WTC11 (cell line): ENCODE measurements at regions not wholly inside any gene's neighbourhood (a gene's known extent, or its start where the extent isn't known, plus 50 kb on each side); places are given as distances from the start of the nearest gene placed in this dataset.

Experiments used
- ATAC-seq: fragments of 200-7000 bp; cut with Tn5 transposase; 2 replicates; pipeline ENCODE4 v1.10.0; 2021; ENCODE audit warnings: mild to moderate bottlenecking, moderate library complexity
- CTCF ChIA-PET: fragments of 300-600 bp; sonication (Branson Sonifier 250); formaldehyde crosslinking; loops from one replicate; lab custom pipeline; 2021; ENCODE audit warnings: antibody characterized with exemption; lab: Charles Lee
- POLR2A ChIA-PET: fragments of 350-600 bp; sonication (Branson Sonifier 250); formaldehyde crosslinking; loops from one replicate; lab custom pipeline; 2021; ENCODE audit warnings: antibody characterized with exemption; lab: Charles Lee
- DNase-seq: peaks from one replicate; pipeline ENCODE4 v3.0.0; 2021; ENCODE audit warnings: low spot score
- H3K27ac Mint-ChIP-seq: 2 replicates; pipeline ENCODE4 v1.8.0; 2021; ENCODE audit warnings: mixed read lengths
- H3K27me3 Mint-ChIP-seq: 2 replicates; pipeline ENCODE4 v1.8.0; 2021; ENCODE audit warnings: low read depth, mild to moderate bottlenecking, moderate library complexity, mixed read lengths
- H3K36me3 Mint-ChIP-seq: 2 replicates; pipeline ENCODE4 v1.8.0; 2021; ENCODE audit warnings: mixed read lengths
- H3K4me1 Mint-ChIP-seq: 2 replicates; pipeline ENCODE4 v1.8.0; 2022; ENCODE audit warnings: mixed read lengths
- H3K4me3 Mint-ChIP-seq: 2 replicates; pipeline ENCODE4 v1.8.0; 2021; ENCODE audit warnings: mild to moderate bottlenecking, moderate library complexity, mixed read lengths
- H3K9me3 Mint-ChIP-seq: 2 replicates; pipeline ENCODE4 v1.8.0; 2021; ENCODE audit warnings: mixed read lengths
- ATF6 ChIP-seq: sonication (generic); formaldehyde crosslinking; IDR thresholded peaks from 2 replicates; pipeline ENCODE4 v1.8.1; 2023; ENCODE audit warnings: mild to moderate bottlenecking, missing genetic modification reagents
- E2F4 ChIP-seq: sonication (generic); formaldehyde crosslinking; IDR thresholded peaks from 2 replicates; pipeline ENCODE4 v1.8.1; 2022; ENCODE audit warnings: low read depth, mild to moderate bottlenecking, moderate library complexity, missing genetic modification reagents, borderline replicate concordance
- ELF4 ChIP-seq: sonication (generic); formaldehyde crosslinking; IDR thresholded peaks from 2 replicates; pipeline ENCODE4 v1.8.1; 2022; ENCODE audit warnings: low read depth, mild to moderate bottlenecking, moderate library complexity, missing genetic modification reagents
- ERG ChIP-seq: fragments of 250-450 bp; sonication (Bioruptor Pico); IDR thresholded peaks from 2 replicates; pipeline ENCODE4 v1.8.0; 2021; ENCODE audit warnings: mild to moderate bottlenecking
- FOXP1 ChIP-seq: sonication (generic); formaldehyde crosslinking; IDR thresholded peaks from 2 replicates; pipeline ENCODE4 v1.8.0; 2022; ENCODE audit warnings: missing genetic modification reagents, mild to moderate bottlenecking, moderate library complexity, borderline replicate concordance
- IRF1 ChIP-seq: sonication (generic); formaldehyde crosslinking; IDR thresholded peaks from 2 replicates; pipeline ENCODE4 v1.8.0; 2023; ENCODE audit warnings: missing genetic modification reagents
- KAT7 ChIP-seq: sonication (generic); formaldehyde crosslinking; IDR thresholded peaks from 2 replicates; pipeline ENCODE4 v1.8.1; 2023; ENCODE audit warnings: missing genetic modification reagents, mild to moderate bottlenecking, borderline replicate concordance
- SMAD4 ChIP-seq: sonication (generic); formaldehyde crosslinking; IDR thresholded peaks from 2 replicates; pipeline ENCODE4 v1.8.0; 2022; ENCODE audit warnings: mild to moderate bottlenecking, missing genetic modification reagents
- TP53 ChIP-seq: sonication (generic); formaldehyde crosslinking; IDR thresholded peaks from 2 replicates; pipeline ENCODE4 v1.8.1; 2023; ENCODE audit warnings: mild to moderate bottlenecking, missing genetic modification reagents
- ZBTB43 ChIP-seq: sonication (generic); formaldehyde crosslinking; IDR thresholded peaks from 2 replicates; pipeline ENCODE4 v1.8.1; 2023; ENCODE audit warnings: mild to moderate bottlenecking, missing genetic modification reagents
- ZNF232 ChIP-seq: sonication (generic); formaldehyde crosslinking; IDR thresholded peaks from 2 replicates; pipeline ENCODE4 v1.8.0; 2022; ENCODE audit warnings: mild to moderate bottlenecking, missing genetic modification reagents
- ZNF416 ChIP-seq: fragments of 250-450 bp; sonication (Bioruptor Pico); IDR thresholded peaks from 2 replicates; pipeline ENCODE4 v1.9.0; 2021; ENCODE audit warnings: mild to moderate bottlenecking, inconsistent platforms
- ZNF425 ChIP-seq: fragments of 250-450 bp; sonication (Bioruptor Pico); conservative IDR thresholded peaks from 2 replicates; pipeline ENCODE4 v1.9.0; 2021; ENCODE audit warnings: mild to moderate bottlenecking
- ZNF512 ChIP-seq: sonication (generic); formaldehyde crosslinking; IDR thresholded peaks from 2 replicates; pipeline ENCODE4 v1.8.1; 2022; ENCODE audit warnings: missing genetic modification reagents, borderline replicate concordance
- ZNF671 ChIP-seq: fragments of 250-450 bp; sonication (Bioruptor Pico); IDR thresholded peaks from 2 replicates; pipeline ENCODE4 v1.8.0; 2021; ENCODE audit warnings: mild to moderate bottlenecking
- TF ChIP-seq, protein P1 (sequence below): fragments of 250-450 bp; sonication (Bioruptor Pico); IDR thresholded peaks from 2 replicates; pipeline ENCODE4 v1.9.0; 2021; ENCODE audit warnings: mild to moderate bottlenecking, borderline replicate concordance
- TF ChIP-seq, protein P2 (sequence below): fragments of 250-450 bp; sonication (Bioruptor Pico); IDR thresholded peaks from 2 replicates; pipeline ENCODE4 v1.9.0; 2021; ENCODE audit warnings: mild to moderate bottlenecking

GRCh38 chr1:76766381-76766780 is 100.9 kb upstream of the ST6GALNAC5 start (continued):
- no peak for TF ChIP-seq ERG (CRISPR knock-in tag)
- no peak for TF ChIP-seq KAT7 (CRISPR knock-in tag)
- TF ChIP-seq ATF6, result no peak

- Mint-ChIP-seq H3K9me3 (no peaks in the 10 kb centered on the region), H3K27ac (no peak overlapping the region), H3K4me3 (no peak overlapping the region)
- DNase-seq, result no peak
- no peak for TF ChIP-seq TP53 (CRISPR knock-in tag)
- TF ChIP-seq ZNF232 (CRISPR knock-in tag), result no peak
- TF ChIP-seq ELF4 (CRISPR knock-in tag), result no peak
- TF ChIP-seq IRF1 (CRISPR knock-in tag), result no peak
- TF ChIP-seq ZNF416 (CRISPR knock-in tag), result no peak
- TF ChIP-seq ZNF425 (CRISPR knock-in tag), result no peak
- no peak for TF ChIP-seq ZBTB43
- TF ChIP-seq ZNF671, result no peak
- no peak for TF ChIP-seq E2F4 (CRISPR knock-in tag)
- TF ChIP-seq, protein P1, sequence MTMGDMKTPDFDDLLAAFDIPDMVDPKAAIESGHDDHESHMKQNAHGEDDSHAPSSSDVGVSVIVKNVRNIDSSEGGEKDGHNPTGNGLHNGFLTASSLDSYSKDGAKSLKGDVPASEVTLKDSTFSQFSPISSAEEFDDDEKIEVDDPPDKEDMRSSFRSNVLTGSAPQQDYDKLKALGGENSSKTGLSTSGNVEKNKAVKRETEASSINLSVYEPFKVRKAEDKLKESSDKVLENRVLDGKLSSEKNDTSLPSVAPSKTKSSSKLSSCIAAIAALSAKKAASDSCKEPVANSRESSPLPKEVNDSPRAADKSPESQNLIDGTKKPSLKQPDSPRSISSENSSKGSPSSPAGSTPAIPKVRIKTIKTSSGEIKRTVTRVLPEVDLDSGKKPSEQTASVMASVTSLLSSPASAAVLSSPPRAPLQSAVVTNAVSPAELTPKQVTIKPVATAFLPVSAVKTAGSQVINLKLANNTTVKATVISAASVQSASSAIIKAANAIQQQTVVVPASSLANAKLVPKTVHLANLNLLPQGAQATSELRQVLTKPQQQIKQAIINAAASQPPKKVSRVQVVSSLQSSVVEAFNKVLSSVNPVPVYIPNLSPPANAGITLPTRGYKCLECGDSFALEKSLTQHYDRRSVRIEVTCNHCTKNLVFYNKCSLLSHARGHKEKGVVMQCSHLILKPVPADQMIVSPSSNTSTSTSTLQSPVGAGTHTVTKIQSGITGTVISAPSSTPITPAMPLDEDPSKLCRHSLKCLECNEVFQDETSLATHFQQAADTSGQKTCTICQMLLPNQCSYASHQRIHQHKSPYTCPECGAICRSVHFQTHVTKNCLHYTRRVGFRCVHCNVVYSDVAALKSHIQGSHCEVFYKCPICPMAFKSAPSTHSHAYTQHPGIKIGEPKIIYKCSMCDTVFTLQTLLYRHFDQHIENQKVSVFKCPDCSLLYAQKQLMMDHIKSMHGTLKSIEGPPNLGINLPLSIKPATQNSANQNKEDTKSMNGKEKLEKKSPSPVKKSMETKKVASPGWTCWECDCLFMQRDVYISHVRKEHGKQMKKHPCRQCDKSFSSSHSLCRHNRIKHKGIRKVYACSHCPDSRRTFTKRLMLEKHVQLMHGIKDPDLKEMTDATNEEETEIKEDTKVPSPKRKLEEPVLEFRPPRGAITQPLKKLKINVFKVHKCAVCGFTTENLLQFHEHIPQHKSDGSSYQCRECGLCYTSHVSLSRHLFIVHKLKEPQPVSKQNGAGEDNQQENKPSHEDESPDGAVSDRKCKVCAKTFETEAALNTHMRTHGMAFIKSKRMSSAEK, result no peak
- no peak for TF ChIP-seq KAT7 (CRISPR knock-in tag)
- no peak for TF ChIP-seq ZNF512 (CRISPR knock-in tag)
- TF ChIP-seq, protein P2, sequence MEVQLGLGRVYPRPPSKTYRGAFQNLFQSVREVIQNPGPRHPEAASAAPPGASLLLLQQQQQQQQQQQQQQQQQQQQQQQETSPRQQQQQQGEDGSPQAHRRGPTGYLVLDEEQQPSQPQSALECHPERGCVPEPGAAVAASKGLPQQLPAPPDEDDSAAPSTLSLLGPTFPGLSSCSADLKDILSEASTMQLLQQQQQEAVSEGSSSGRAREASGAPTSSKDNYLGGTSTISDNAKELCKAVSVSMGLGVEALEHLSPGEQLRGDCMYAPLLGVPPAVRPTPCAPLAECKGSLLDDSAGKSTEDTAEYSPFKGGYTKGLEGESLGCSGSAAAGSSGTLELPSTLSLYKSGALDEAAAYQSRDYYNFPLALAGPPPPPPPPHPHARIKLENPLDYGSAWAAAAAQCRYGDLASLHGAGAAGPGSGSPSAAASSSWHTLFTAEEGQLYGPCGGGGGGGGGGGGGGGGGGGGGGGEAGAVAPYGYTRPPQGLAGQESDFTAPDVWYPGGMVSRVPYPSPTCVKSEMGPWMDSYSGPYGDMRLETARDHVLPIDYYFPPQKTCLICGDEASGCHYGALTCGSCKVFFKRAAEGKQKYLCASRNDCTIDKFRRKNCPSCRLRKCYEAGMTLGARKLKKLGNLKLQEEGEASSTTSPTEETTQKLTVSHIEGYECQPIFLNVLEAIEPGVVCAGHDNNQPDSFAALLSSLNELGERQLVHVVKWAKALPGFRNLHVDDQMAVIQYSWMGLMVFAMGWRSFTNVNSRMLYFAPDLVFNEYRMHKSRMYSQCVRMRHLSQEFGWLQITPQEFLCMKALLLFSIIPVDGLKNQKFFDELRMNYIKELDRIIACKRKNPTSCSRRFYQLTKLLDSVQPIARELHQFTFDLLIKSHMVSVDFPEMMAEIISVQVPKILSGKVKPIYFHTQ (CRISPR knock-in tag), result no peak
- TF ChIP-seq SMAD4 (CRISPR knock-in tag), result no peak
- no peak for TF ChIP-seq FOXP1 (CRISPR knock-in tag)
- TF ChIP-seq, all 79 proteins: peak for 0
- POLR2A ChIA-PET, result no interaction called here
- Mint-ChIP-seq H3K4me1 (peaks cover 12% of the 10 kb centered on the region), H3K27me3 (no peaks in the 10 kb centered on the region), H3K36me3 (no peaks in the 10 kb centered on the region)
- ATAC-seq, result no peak
- CTCF ChIA-PET, result no interaction called here
Measured at GRCh38 chr1:76769911-76770310, 97.4 kb upstream of the ST6GALNAC5 start.
